Central memory CD8-positive, alpha-beta T cell (primary cell): ENCODE measurements at regions not wholly inside any gene's neighbourhood (a gene's known extent, or its start where the extent isn't known, plus 50 kb on each side); places are given as distances from the start of the nearest gene placed in this dataset.

Experiments
- ATAC-seq: fragments of 150-1000 bp; cut with Tn5 transposase; replicated peaks from 2 replicates; pipeline ENCODE4 v1.10.0; 2022; ENCODE audit warnings: mild to moderate bottlenecking, moderate FRiP score, moderate number of reproducible peaks; ENCODE audit not compliant: poor library complexity, severe bottlenecking; ENCODE audit errors: extremely low read depth
- DNase-seq, 2 donors: peaks; one replicate each; pipeline ENCODE4 v3.0.0; 2021; ENCODE audit warnings: low spot score in 2 of 2
- H3K27ac Mint-ChIP-seq: one replicate; pipeline ENCODE4 v1.8.0; 2022; ENCODE audit warnings: low read depth, mild to moderate bottlenecking, moderate library complexity, mixed read lengths
- H3K27me3 Mint-ChIP-seq: one replicate; pipeline ENCODE4 v1.8.0; 2022; ENCODE audit warnings: mixed read lengths
- H3K36me3 Mint-ChIP-seq: one replicate; pipeline ENCODE4 v1.8.0; 2022; ENCODE audit warnings: mild to moderate bottlenecking, moderate library complexity, mixed read lengths; ENCODE audit not compliant: insufficient read depth
- H3K4me1 Mint-ChIP-seq: one replicate; pipeline ENCODE4 v1.8.0; 2022; ENCODE audit warnings: mixed read lengths
- H3K4me3 Mint-ChIP-seq: one replicate; pipeline ENCODE4 v1.8.0; 2022; ENCODE audit warnings: mild to moderate bottlenecking, moderate library complexity, mixed read lengths
- H3K9me3 Mint-ChIP-seq: one replicate; pipeline ENCODE4 v1.8.0; 2022; ENCODE audit warnings: mixed read lengths

- Mint-ChIP-seq H3K36me3 (no peaks in the 10 kb centered on the region), H3K4me3 (no peak overlapping the region), H3K9me3 (no peaks in the 10 kb centered on the region), H3K27ac (no peak overlapping the region), H3K27me3 (no peaks in the 10 kb centered on the region), H3K4me1 (no peaks in the 10 kb centered on the region)
- ATAC-seq (no peak), DNase-seq (no peak)
Measured at GRCh38 chr14:53356361-53357150, 203.4 kb upstream of the DDHD1 start.

GRCh38 chr14:53355581-53356112 is 202.5 kb upstream of the DDHD1 start:
- H3K27me3 Mint-ChIP-seq = no peaks in the 10 kb centered on the region
- H3K9me3 Mint-ChIP-seq = no peaks in the 10 kb centered on the region
- H3K27ac Mint-ChIP-seq = no peak overlapping the region
- no peaks in the 10 kb centered on the region for H3K4me1 Mint-ChIP-seq
- ATAC-seq (no peak), DNase-seq (no peak)
- no peaks in the 10 kb centered on the region for H3K36me3 Mint-ChIP-seq
- no peak overlapping the region for H3K4me3 Mint-ChIP-seq

- H3K36me3 Mint-ChIP-seq = no peaks in the 10 kb centered on the region
- H3K27ac Mint-ChIP-seq = no peak overlapping the region
- H3K4me1 Mint-ChIP-seq = no peaks in the 10 kb centered on the region
- H3K4me3 Mint-ChIP-seq = no peak overlapping the region
- DNase-seq (no peak), ATAC-seq (no peak)
- H3K27me3 Mint-ChIP-seq = no peaks in the 10 kb centered on the region
- no peaks in the 10 kb centered on the region for H3K9me3 Mint-ChIP-seq
Measured at GRCh38 chr14:53354336-53354735, 201.2 kb upstream of the DDHD1 start.

- DNase-seq = no peak
- ATAC-seq = no peak
- Mint-ChIP-seq H3K9me3 (no peaks in the 10 kb centered on the region), H3K4me1 (no peaks in the 10 kb centered on the region), H3K27ac (no peak overlapping the region), H3K27me3 (no peaks in the 10 kb centered on the region), H3K36me3 (no peaks in the 10 kb centered on the region), H3K4me3 (no peak overlapping the region)
Measured at GRCh38 chr14:53350866-53351265, 197.7 kb upstream of the DDHD1 start.

DNA sequence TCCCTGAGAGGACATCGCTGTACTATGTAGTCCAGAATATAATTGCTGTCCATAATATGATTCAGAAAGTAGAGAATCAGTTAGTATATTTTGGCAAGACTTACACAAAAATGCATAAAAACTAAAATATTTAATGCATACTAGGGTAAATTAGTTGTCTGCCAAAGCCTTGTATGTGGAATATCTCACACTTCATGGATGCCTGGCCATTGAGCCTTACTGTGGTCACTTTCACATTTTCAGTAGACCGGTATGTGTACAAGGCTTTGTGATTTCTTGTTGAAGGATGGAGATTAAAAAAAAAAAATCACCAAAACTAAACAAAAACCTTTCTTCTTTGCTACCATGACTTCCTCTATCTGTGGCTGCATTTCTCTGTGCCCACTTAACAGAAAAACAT is 197.3 kb upstream of the DDHD1 start:
- no peaks in the 10 kb centered on the region for H3K4me1 Mint-ChIP-seq
- H3K36me3 Mint-ChIP-seq = no peaks in the 10 kb centered on the region
- no peak overlapping the region for H3K4me3 Mint-ChIP-seq
- no peaks in the 10 kb centered on the region for H3K9me3 Mint-ChIP-seq
- ATAC-seq (no peak), DNase-seq (no peak)
- no peak overlapping the region for H3K27ac Mint-ChIP-seq
- H3K27me3 Mint-ChIP-seq = no peaks in the 10 kb centered on the region

DNA sequence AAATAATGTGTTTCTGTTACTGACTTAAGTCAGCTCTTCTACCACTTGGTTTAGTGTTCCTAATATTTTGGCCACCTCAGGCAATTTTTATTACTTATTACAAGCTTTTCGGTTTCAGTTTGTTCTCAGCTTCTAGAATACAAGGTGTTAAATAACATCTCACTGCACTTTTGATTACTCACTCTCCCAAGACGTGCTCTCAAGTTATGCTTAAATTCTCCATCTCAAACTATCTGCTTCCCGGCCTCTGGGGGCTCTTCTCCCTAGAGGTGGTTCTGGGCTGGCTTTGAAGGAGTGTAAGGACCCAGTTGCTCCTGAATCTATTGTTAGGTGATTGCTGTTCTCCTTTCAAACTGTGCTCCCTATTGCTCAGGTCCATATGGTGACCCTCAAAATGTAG is 193.9 kb upstream of the DDHD1 start:
- Mint-ChIP-seq H3K4me3 (no peak overlapping the region), H3K27ac (no peak overlapping the region), H3K27me3 (no peaks in the 10 kb centered on the region), H3K4me1 (no peaks in the 10 kb centered on the region), H3K36me3 (no peaks in the 10 kb centered on the region), H3K9me3 (no peaks in the 10 kb centered on the region)
- ATAC-seq (no peak), DNase-seq (no peak)

DNA sequence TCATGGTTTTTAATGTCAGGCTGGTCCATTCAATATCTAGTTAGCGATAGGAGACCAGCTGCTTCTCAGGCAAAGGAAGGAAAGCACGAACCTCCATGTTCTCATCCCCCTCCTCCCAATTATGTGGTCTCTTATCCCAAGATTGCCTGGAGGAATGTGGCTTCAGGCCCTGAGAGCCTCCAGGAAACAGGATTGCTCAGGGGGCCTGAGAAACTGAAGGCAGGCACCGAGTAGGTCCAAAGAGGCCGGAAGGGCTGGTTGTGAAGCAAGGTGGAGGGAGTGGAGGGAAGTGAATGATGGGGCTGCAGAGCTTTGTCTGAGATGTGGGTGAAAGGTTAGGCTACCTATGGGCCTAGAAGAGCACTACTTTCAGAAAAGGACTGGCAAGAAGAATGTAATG is 188.2 kb upstream of the DDHD1 start:
- Mint-ChIP-seq H3K4me3 (no peak overlapping the region), H3K27ac (no peak overlapping the region), H3K4me1 (no peaks in the 10 kb centered on the region), H3K27me3 (no peaks in the 10 kb centered on the region), H3K9me3 (no peaks in the 10 kb centered on the region), H3K36me3 (no peaks in the 10 kb centered on the region)
- no peak for DNase-seq
- ATAC-seq = no peak

DNA sequence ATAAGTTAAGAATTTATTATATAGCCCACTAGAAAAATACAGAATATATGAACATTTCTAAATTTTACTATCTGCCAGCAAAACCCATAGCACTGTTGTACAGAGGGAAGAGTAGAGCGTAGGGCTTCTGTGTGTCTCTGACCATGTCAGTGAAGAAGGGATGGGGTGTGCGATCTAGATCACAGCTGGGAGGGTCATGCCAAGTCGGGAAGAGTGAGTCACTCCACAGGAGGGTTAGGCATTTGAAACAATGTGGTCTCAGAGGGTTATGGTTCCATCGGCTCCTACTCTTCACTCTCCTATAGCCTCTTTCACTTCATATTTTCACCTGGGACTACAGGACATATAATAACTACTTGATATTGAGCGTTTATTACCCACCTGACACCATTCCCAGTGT is 185.1 kb upstream of the DDHD1 start:
- Mint-ChIP-seq H3K4me1 (no peaks in the 10 kb centered on the region), H3K27ac (no peak overlapping the region)

GRCh38 chr14:53336729-53337128 is 183.6 kb upstream of the DDHD1 start:
- Mint-ChIP-seq H3K4me1 (no peaks in the 10 kb centered on the region), H3K9me3 (no peaks in the 10 kb centered on the region), H3K27ac (no peak overlapping the region), H3K27me3 (no peaks in the 10 kb centered on the region), H3K4me3 (no peak overlapping the region), H3K36me3 (no peaks in the 10 kb centered on the region)
- no peak for DNase-seq
- ATAC-seq = no peak

More for the DNA sequence above, 185.1 kb upstream of the DDHD1 start:
- ATAC-seq (no peak), DNase-seq (no peak)
- H3K36me3 Mint-ChIP-seq = no peaks in the 10 kb centered on the region
- H3K9me3 Mint-ChIP-seq = no peaks in the 10 kb centered on the region
- no peaks in the 10 kb centered on the region for H3K27me3 Mint-ChIP-seq
- H3K4me3 Mint-ChIP-seq = no peak overlapping the region

DNA sequence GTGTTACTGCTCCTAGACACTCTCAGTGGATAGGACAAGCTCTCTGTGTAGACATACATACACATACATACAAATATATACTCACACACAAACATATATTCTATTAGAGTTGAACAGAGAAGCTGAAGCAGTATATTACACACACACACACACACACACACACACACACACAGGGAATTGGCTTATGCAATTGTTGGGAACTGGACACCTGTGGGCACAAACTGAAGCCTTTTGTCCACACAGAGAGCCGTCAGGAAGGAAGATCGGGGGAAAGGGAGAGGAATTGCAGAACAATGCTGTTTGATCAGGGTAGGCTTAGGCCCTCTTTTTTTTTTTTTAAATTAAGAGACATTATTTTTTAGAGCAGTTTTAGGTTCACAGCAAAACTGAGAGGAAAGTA is 180.7 kb upstream of the DDHD1 start:
- Mint-ChIP-seq H3K4me1 (no peaks in the 10 kb centered on the region), H3K27ac (no peak overlapping the region), H3K4me3 (no peak overlapping the region), H3K9me3 (no peaks in the 10 kb centered on the region), H3K27me3 (no peaks in the 10 kb centered on the region), H3K36me3 (no peaks in the 10 kb centered on the region)
- no peak for DNase-seq
- no peak for ATAC-seq

- ATAC-seq (no peak), DNase-seq (no peak)
- Mint-ChIP-seq H3K27me3 (no peaks in the 10 kb centered on the region), H3K27ac (no peak overlapping the region), H3K4me1 (no peaks in the 10 kb centered on the region), H3K4me3 (no peak overlapping the region), H3K9me3 (no peaks in the 10 kb centered on the region), H3K36me3 (no peaks in the 10 kb centered on the region)
Measured at GRCh38 chr14:53331921-53332320, 178.8 kb upstream of the DDHD1 start.

DNA sequence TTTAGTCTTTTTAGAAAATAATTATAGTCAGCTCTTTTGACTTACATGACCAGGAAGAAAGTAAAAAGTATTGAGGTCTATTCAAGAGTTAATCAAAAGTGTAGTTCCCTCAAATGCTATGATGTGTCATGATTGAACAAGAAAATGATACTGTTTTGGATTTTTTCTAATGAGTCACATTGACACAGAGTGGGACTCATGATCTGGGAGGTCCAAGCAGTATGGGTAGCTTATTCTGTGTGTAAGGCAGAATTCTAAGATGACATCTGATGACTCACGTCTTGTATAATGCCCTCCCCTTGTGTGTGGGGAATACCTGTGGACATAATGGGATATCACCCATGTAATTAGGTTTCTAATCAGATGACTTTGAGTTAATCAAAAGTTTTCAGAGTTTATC is 178.1 kb upstream of the DDHD1 start:
- no peaks in the 10 kb centered on the region for H3K36me3 Mint-ChIP-seq
- no peaks in the 10 kb centered on the region for H3K27me3 Mint-ChIP-seq
- no peak for DNase-seq
- no peaks in the 10 kb centered on the region for H3K4me1 Mint-ChIP-seq
- H3K27ac Mint-ChIP-seq = no peak overlapping the region
- ATAC-seq = no peak
- no peak overlapping the region for H3K4me3 Mint-ChIP-seq
- no peaks in the 10 kb centered on the region for H3K9me3 Mint-ChIP-seq

- ATAC-seq (no peak), DNase-seq (no peak)
- Mint-ChIP-seq H3K4me1 (no peaks in the 10 kb centered on the region), H3K4me3 (no peak overlapping the region), H3K27me3 (no peaks in the 10 kb centered on the region), H3K27ac (no peak overlapping the region), H3K36me3 (no peaks in the 10 kb centered on the region), H3K9me3 (no peaks in the 10 kb centered on the region)
Measured at GRCh38 chr14:53330441-53330840, 177.3 kb upstream of the DDHD1 start.
